Gastroesophageal sphincter (tissue), 3 donors: ENCODE measurements at regions not wholly inside any gene's neighbourhood (a gene's known extent, or its start where the extent isn't known, plus 50 kb on each side); places are given as distances from the start of the nearest gene placed in this dataset.
"Not testable (repeated sequence)": the region's sequence is repeated elsewhere in the genome, so short reads cannot be mapped to it uniquely, and the experiment has no call there.

Experiments
- CTCF ChIP-seq, 4 experiments: fragments of 200-600 bp in 2 of 4; fragments of 450-650 bp in 2 of 4; sonication (generic) in 1 of 4; IDR thresholded peaks; one replicate each; pipeline ENCODE4 v1.5.1; 2017 to 2019; ENCODE audit warnings: antibody characterized with exemption in 4 of 4, mild to moderate bottlenecking in 2 of 4, moderate library complexity in 2 of 4
- POLR2A ChIP-seq, 2 donors: fragments of 450-650 bp; IDR thresholded peaks; one replicate each; pipeline ENCODE4 v1.6.1; 2017; ENCODE audit warnings: antibody characterized with exemption in 2 of 2, mild to moderate bottlenecking in 2 of 2, moderate library complexity in 1 of 2
- POLR2AphosphoS5 ChIP-seq: sonication (generic); formaldehyde crosslinking; IDR thresholded peaks from one replicate; pipeline ENCODE4 v1.6.1; 2017; ENCODE audit warnings: antibody characterized with exemption

GRCh38 chr7:84730864-84731263 is 456.0 kb downstream of the SEMA3D start:
- TF ChIP-seq POLR2AphosphoS5; CTCF (IDR thresholded peaks at IDR 0.05); POLR2A (IDR thresholded peaks at IDR 0.05): not testable (repeated sequence)
